ENCODE measurements at regions not wholly inside any gene's neighbourhood (a gene's known extent, or its start where the extent isn't known, plus 50 kb on each side); places are given as distances from the start of the nearest gene placed in this dataset.

GRCh38 chr6:81690073-81690472 is 62.4 kb downstream of the TENT5A start:
- POLR2A ChIA-PET = no interaction called here
- RAD21 ChIA-PET (ENCODE audit: low non-redundant PET in 1 of 2, low total read pairs in 2 of 2, uncharacterized antibody in 2 of 2, unreplicated experiment in 2 of 2) = no interaction called here
- intact Hi-C loops (cut with micrococcal nuclease) = no loop called here

More at GRCh38 chr6:81690073-81690472, 62.4 kb downstream of the TENT5A start:
- Histone ChIP-seq H3K4me3 (replicated peaks in 1 of 2; ENCODE audit: low read depth in 1 of 2, low read length in 2 of 2) (no peak overlapping the region), H3K27me3 (ENCODE audit: insufficient read depth, low read length) (no peaks in the 10 kb centered on the region), H3K36me3 (ENCODE audit: control insufficient read depth in 1 of 2, insufficient read depth in 2 of 2, low read length in 2 of 2) (no peaks in the 10 kb centered on the region), H3K9me2 (ENCODE audit: insufficient read depth) (no peaks in the 10 kb centered on the region), H3K9me3 (ENCODE audit: control insufficient read depth in 1 of 2, insufficient read depth in 1 of 2, low read depth in 1 of 2, low read length in 2 of 2) (no peaks in the 10 kb centered on the region), H3K9ac (ENCODE audit: low read length) (no peak overlapping the region), H2AFZ (ENCODE audit: low read depth, low read length, poor library complexity, severe bottlenecking) (no peak overlapping the region), H3K27ac (ENCODE audit: low read depth, low read length) (no peak overlapping the region), H3K79me2 (ENCODE audit: insufficient read depth, low read length) (no peaks in the 10 kb centered on the region), H3K4me1 (ENCODE audit: control insufficient read depth in 1 of 2, insufficient read depth in 2 of 2, low read length in 2 of 2) (no peaks in the 10 kb centered on the region), H3K4me2 (ENCODE audit: low read length) (no peak overlapping the region), H4K20me1 (ENCODE audit: insufficient read depth) (no peaks in the 10 kb centered on the region)
- TF ChIP-seq SRF (IDR thresholded peaks at IDR 0.05; ENCODE audit: low read depth) (no peak), ZFX (IDR thresholded peaks at IDR 0.05) (no peak), TCF7L2 (IDR thresholded peaks at IDR 0.05; ENCODE audit: borderline replicate concordance, extremely low read depth, insufficient read depth, insufficient read length) (no peak), CEBPB (IDR thresholded peaks at IDR 0.05; ENCODE audit: low read depth) (no peak), YY1 (IDR thresholded peaks at IDR 0.05; ENCODE audit: extremely low read depth, insufficient replicate concordance, low read depth, low read length) (no peak), ZNF274 (IDR thresholded peaks at IDR 0.05; ENCODE audit: low read depth, low read length) (no peak), SIN3A (IDR thresholded peaks at IDR 0.05; ENCODE audit: low read depth) (no peak), EZH2 (IDR thresholded peaks at IDR 0.05) (no peak), ZBTB33 (IDR thresholded peaks at IDR 0.05; ENCODE audit: extremely low read depth, insufficient replicate concordance, low read length) (no peak), SP1 (IDR thresholded peaks at IDR 0.05; ENCODE audit: low read depth) (no peak), RAD21 (IDR thresholded peaks at IDR 0.05; ENCODE audit: low read depth) (no peak), REST (IDR thresholded peaks at IDR 0.05; ENCODE audit: low read depth) (no peak), EGR1 (IDR thresholded peaks at IDR 0.05; ENCODE audit: low read depth) (no peak)
- TF ChIP-seq, protein P1, sequence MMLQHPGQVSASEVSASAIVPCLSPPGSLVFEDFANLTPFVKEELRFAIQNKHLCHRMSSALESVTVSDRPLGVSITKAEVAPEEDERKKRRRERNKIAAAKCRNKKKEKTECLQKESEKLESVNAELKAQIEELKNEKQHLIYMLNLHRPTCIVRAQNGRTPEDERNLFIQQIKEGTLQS (IDR thresholded peaks at IDR 0.05) = no peak
- no TSS peak for BruUV-seq (replicated peaks)
- CTCF ChIA-PET = no interaction called here
- ATAC-seq = no peak
- no peak for DNase-seq (ENCODE audit: low read depth, low spot score)
